Thoracic aorta (tissue), 2 donors: ENCODE measurements at regions not wholly inside any gene's neighbourhood (a gene's known extent, or its start where the extent isn't known, plus 50 kb on each side); places are given as distances from the start of the nearest gene placed in this dataset.

ENCODE experiments used
- ATAC-seq: fragments of 150-250 bp; one replicate; pipeline ENCODE4 v1.8.0; 2017; ENCODE audit warnings: low read depth; ENCODE audit not compliant: insufficient number of reproducible peaks, low FRiP score
- DNase-seq: peaks from one replicate; pipeline ENCODE4 v3.0.0-alpha.2; 2020; ENCODE audit warnings: low spot score
- H3K27ac ChIP-seq, 2 donors: fragments of 200-600 bp; sonication (generic); 1 replicate in 1 of 2; 2 replicates in 1 of 2; pipeline ENCODE4 v1.5.1; 2016; ENCODE audit warnings: mild to moderate bottlenecking in 2 of 2, moderate library complexity in 2 of 2
- H3K27me3 ChIP-seq: fragments of 200-600 bp; sonication (generic); replicated peaks from 2 replicates; pipeline ENCODE4 v1.6.0; 2016; ENCODE audit warnings: mild to moderate bottlenecking; ENCODE audit not compliant: insufficient read depth
- H3K36me3 ChIP-seq: fragments of 200-600 bp; sonication (generic); one replicate; pipeline ENCODE4 v1.5.1; 2016
- H3K4me1 ChIP-seq, 2 donors: fragments of 200-600 bp; sonication (generic); 1 replicate in 1 of 2; 2 replicates in 1 of 2; pipeline versions ENCODE4 v1.5.1 to v1.6.0; 2016; ENCODE audit warnings: low read depth in 2 of 2, mild to moderate bottlenecking in 1 of 2; ENCODE audit not compliant: control insufficient read depth in 1 of 2
- H3K4me3 ChIP-seq: fragments of 200-600 bp; sonication (generic); 2 replicates; pipeline ENCODE4 v1.5.1; 2016; ENCODE audit warnings: mild to moderate bottlenecking
- H3K9me3 ChIP-seq: fragments of 200-600 bp; sonication (generic); 2 replicates; pipeline ENCODE4 v1.5.1; 2016
- TF ChIP-seq, protein P1 (sequence below): fragments of 200-600 bp; sonication (generic); IDR thresholded peaks from one replicate; pipeline ENCODE4 v1.5.1; 2019; ENCODE audit warnings: antibody characterized with exemption

DNA sequence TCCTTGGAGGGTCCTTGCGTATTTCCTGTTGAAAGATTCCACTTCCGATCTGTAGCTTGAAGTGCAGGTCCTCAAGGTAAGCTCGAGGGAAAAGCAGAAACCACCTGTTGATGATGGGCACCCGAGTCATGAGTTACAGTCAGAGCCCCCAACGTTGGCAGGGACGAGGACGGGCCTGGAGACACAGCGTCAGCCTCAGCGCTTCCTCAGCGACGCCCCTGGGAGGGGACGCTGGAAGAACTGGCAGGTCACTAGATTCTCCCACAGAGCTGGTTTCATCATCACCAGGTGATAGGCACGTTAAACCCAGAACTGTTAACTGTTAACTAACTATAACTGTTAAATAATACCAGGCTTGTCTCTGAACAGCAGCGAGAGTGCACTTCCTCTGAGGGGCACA is 101.8 kb downstream of the TNFAIP2 start:
- no peak overlapping the region for H3K27ac ChIP-seq
- TF ChIP-seq, protein P1, sequence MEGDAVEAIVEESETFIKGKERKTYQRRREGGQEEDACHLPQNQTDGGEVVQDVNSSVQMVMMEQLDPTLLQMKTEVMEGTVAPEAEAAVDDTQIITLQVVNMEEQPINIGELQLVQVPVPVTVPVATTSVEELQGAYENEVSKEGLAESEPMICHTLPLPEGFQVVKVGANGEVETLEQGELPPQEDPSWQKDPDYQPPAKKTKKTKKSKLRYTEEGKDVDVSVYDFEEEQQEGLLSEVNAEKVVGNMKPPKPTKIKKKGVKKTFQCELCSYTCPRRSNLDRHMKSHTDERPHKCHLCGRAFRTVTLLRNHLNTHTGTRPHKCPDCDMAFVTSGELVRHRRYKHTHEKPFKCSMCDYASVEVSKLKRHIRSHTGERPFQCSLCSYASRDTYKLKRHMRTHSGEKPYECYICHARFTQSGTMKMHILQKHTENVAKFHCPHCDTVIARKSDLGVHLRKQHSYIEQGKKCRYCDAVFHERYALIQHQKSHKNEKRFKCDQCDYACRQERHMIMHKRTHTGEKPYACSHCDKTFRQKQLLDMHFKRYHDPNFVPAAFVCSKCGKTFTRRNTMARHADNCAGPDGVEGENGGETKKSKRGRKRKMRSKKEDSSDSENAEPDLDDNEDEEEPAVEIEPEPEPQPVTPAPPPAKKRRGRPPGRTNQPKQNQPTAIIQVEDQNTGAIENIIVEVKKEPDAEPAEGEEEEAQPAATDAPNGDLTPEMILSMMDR: no peak
- DNase-seq: no peak
- H3K27me3 ChIP-seq: peaks cover 7% of the 10 kb centered on the region
- H3K4me3 ChIP-seq: no peak overlapping the region
- no peaks in the 10 kb centered on the region for H3K9me3 ChIP-seq
- no peaks in the 10 kb centered on the region for H3K36me3 ChIP-seq
- no peak for ATAC-seq
- H3K4me1 ChIP-seq: peaks cover 0 to 4% of the 10 kb centered on the region in 2 donors

DNA sequence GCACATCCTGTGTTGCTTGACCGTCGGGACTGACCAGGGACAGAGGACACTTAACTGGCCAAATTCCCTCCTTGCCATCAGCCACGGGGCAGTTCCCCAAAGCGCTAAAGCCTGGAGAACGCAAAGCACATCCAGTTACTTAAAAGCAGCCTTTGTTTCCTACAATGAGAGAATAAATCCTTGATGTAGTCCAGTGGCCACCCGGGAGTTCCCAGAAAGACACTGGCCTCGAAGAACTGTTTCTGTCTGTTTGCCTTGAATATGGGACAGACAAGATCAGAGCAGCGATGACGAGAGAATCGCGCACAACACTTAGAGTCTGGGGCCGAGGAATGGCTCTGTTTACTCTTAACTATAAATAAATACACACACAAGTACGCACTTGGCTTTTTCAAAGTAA is 102.2 kb downstream of the TNFAIP2 start:
- ATAC-seq (no peak), DNase-seq (no peak)
- TF ChIP-seq, protein P1: no peak
- Histone ChIP-seq H3K27me3 (peaks cover 7% of the 10 kb centered on the region), H3K9me3 (no peaks in the 10 kb centered on the region), H3K36me3 (no peaks in the 10 kb centered on the region), H3K27ac (no peak overlapping the region), H3K4me3 (no peak overlapping the region), H3K4me1 (peaks cover 0 to 4% of the 10 kb centered on the region in 2 donors)

DNA sequence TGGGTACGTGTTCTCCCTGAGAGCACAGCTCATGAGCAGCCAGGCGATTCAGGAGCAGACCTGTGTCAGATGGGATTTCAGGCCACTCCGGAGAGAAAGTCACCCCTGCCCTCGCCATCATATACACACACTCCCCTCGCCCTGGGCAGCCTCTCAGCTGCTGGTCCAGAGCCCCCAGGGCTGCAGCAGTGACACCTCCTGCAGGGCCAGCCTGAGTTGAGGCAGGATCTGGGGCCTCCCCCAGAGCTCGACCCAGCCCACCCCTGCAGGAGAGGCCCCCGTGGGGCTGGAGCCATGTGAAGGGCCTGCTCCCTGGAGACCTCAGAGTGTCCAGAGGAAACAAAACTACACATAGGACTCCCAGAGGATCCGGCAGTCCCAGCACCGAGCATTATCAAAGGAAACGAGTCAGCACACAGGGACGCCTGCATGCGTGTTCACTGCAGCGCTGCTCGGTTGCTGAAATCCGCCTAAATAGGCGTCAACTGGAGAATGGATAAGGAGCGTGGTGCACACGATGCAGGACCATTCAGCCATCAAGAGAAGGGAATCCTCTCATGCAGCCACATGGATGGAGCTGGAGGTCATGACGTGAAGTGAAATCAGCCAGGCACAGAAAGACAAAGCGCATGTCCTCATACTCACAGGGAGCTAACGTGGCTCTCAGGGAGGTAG is 104.0 kb downstream of the TNFAIP2 start:
- no peak for ATAC-seq
- Histone ChIP-seq H3K9me3 (no peaks in the 10 kb centered on the region), H3K27me3 (peaks cover 5% of the 10 kb centered on the region), H3K27ac (no peak overlapping the region), H3K4me3 (no peak overlapping the region), H3K4me1 (no peaks in the 10 kb centered on the region), H3K36me3 (no peaks in the 10 kb centered on the region)
- no peak for DNase-seq
- TF ChIP-seq, protein P1: no peak

DNA sequence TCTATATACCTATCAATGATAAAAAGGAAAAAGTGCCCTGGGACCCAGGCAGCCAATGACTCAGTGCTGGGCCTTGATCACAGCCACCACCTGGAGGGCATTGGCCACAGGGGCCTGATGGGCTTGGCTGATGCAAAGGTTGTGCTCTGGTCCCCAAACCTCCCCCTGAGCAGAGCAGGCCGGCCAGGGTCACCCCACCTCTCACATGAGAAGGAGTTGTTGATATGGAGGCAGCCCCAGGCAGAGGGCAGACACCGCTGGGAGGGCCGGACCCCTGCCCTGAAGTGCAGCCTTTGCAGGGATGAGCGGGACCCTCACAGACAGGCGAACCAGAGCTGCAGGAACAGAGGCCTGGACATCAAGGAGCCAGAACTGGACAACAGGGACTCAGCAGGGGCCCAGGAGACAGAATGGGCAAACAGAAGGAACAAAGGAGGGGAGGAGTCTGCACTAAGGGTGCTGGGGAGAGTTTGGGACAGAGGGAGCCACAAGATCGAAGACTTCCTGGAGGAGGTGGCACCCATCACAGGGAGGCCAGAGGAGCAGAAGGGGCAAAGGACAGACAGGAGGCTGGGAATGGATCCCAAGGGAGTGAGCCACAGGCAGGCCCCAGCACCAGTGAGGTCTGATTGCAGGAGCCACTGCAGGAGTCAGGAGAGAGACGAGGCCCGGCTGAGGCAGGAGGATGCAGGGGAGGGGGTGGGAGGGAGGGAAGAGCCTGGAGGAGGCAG is 105.0 kb downstream of the TNFAIP2 start:
- Histone ChIP-seq H3K4me1 (no peaks in the 10 kb centered on the region), H3K27me3 (no peaks in the 10 kb centered on the region), H3K36me3 (no peaks in the 10 kb centered on the region), H3K4me3 (no peak overlapping the region), H3K27ac (no peak overlapping the region), H3K9me3 (no peaks in the 10 kb centered on the region)
- TF ChIP-seq, protein P1: no peak
- no peak for ATAC-seq
- DNase-seq: no peak

DNA sequence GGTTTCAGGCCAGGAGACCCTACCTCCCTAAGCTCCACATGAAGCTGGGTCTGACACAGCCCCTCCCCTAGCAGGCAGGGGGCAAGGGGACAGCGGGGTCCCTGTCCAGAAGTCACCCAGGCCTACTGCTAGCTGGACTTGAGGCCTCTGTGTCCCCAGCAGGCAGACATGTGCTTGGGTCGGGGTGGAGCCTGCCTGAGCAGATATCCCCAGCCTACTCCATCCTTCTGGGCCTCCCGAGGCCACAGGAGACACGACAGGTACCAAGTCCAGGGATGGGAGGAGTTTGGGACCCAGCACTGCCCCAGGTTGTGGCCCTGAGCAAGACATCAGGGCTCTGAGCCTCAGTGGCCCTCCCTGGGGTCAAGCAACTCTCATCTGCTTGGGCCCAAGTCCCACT is 105.2 kb upstream of the EIF5 start:
- DNase-seq: no peak
- Histone ChIP-seq H3K36me3 (no peaks in the 10 kb centered on the region), H3K27ac (no peak overlapping the region), H3K9me3 (no peaks in the 10 kb centered on the region), H3K27me3 (no peaks in the 10 kb centered on the region), H3K4me1 (no peaks in the 10 kb centered on the region), H3K4me3 (no peak overlapping the region)
- ATAC-seq: no peak
- TF ChIP-seq, protein P1: no peak
